SK-N-DZ (cell line): ENCODE measurements at regions not wholly inside any gene's neighbourhood (a gene's known extent, or its start where the extent isn't known, plus 50 kb on each side); places are given as distances from the start of the nearest gene placed in this dataset.
"Not testable (repeated sequence)": the region's sequence is repeated elsewhere in the genome, so short reads cannot be mapped to it uniquely, and the experiment has no call there.

ENCODE experiments used
- DNase-seq: peaks from one replicate; pipeline ENCODE4 v3.0.0-alpha.2; 2015; ENCODE audit warnings: low spot score

DNA sequence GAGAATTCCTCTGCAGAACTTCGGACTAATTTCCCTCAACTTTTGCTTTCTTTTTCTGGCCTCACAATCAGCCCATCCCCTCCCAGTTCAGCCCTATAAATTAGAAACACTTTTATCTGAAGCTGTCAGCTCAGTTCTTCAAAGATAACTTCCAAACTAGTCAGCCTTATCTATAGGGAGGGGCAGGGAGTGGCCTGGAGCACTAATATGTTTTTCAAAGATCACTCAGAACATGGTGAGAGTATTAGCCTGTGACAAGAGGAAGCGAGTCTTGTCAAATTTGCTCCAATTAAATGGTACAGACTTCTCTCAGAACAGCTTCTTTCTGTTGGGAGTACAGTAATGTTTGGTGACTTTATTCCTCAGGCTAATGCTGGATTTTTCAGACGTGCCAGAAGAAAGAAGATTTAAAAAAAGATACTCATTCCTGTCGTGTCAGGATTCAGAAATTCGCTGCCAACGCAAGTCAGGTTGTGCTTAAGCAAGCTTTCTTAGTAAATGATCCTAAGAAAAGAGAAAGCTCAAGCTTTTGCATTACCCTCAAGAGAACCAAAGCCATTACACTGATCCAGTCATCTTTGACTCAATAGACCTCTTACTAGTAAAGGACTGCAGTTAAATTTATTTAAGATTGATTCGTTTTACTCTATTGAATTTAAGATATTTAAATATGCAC lies 1033.6 kb downstream of the SLITRK5 start:
- DNase-seq, result no peak

DNA sequence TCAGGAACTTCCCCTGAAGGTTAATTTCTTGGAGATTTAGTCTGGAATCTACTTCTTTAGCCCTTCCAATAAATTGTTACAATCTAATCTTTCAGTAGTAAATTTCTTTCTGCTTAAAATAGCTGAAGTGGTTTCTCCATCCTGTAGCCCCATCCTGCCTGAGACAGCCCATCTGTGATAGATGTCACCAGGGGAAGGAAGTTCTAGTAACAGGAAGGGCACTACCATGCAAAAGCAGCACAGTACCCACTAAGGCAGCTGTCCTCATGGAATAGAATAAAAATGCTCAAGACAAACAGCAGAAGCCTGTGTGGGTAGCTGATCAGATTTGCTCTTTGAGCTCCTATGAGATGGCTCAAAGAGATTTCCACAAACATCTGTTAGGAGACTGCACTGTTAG lies 1036.5 kb downstream of the SLITRK5 start:
- peak; percentile 40 for DNase-seq

DNA sequence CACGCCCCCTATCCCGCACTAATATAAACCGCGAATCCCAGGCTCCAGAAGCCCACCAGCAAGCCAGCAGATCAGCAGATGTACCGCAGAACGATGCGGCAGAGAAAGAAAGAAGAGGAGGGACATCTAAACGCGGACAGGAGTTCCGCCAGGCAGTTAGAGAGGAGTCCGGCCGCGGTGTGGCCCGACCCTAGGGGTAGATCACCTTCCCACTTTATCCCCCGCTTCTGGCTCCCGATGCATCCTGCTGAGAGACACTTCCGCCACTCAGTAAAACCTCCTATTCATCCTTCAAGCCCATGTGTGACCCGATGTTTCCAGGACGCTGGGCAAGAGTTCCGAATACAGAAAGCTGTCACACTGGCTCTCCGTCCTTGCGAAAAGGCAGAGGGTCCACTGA lies 1046.8 kb downstream of the SLITRK5 start:
- DNase-seq, result no peak

DNA sequence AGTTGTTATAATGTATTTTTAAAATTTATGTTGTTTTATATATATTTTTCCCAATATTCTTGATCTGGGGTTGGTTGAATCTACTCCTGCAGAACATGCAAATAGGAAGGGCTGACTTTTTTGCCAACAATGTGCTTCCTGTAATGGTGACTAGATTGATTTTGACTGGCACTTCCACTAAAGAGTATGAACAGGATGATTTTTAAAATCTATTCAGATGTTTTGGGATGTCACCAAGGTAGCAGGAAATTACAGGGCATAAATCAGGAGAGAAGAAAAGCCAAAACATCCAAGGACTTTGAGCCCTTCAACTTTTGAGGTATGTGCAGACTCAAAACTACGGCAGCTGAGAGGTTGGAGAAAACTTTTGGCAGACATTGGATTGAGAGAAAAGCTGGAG lies 1047.6 kb downstream of the SLITRK5 start:
- no peak for DNase-seq

DNA sequence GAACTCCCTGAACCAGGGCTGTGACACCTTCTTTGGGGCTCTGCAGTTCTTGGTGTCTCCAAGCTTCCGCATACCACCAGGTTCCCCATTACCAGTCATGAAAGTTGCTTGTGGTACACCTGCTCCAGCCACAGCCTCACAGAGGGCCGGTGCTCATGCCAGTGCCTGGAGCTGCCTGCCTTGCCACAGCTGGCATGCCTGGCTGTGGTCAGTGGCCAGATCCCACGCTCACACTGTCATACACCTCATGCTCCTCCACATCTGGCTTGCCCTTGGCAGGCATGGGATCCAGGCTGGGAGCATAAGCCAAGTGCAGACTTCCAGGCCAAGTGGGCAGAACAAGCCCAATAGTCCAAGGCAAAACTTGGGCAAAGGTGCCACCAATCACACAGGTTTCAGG lies 1054.9 kb downstream of the SLITRK5 start:
- no peak for DNase-seq

DNA sequence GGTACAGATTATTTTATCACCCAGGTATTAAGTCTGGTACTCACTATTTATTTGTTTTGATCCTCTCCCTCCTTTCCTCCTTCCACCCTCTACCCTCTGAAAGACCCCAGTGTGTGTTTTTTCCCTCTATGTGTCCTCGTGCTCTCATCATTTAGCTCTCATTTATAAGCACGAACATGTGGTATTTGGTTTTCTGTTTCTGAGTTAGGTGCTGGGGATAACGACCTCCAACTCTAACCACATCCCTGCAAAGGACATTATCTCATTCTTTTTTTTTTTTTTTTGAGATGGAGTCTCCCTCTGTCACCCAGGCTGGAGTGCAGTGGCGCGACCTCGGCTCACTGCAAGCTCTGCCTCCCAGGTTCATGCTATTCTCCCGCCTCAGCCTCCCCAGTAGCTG lies 1056.1 kb downstream of the SLITRK5 start:
- not testable (repeated sequence) for DNase-seq

DNA sequence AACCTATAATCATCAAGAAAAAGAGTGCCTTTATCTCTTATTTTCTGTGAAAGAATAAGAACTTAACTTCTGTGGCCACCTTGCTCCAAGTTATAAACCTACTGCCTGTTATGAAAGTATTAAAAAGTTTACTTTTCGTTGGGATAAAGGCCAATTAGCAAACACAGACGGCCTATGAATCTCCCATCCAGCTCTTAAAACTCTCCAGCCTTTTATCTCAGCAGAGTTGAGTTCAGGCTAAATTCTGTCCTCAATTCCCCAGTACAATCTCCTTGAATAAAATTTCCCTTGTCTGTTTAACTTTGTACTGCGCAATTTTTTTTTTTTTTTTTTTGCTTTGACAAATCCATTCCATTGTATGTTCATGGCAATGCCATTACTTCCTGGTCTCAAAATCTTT lies 1058.4 kb downstream of the SLITRK5 start:
- no peak for DNase-seq

DNA sequence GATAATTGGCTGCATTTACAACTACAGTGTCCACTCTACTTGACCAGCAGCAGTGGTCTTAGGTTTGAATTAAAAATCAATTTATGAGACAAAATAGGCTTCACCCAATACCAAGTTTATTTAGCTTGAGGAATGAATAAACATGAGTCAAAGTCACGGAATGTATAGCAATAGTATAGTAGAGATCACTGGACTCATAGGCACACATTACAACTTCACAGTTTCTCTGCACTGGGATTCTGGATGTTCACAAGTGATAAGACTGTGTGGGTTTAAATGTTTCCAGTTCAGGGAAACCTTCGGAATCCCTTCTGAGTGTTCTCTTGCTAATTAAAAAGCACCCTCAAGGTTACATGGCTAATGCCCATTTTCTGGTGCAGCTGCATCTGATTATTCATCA lies 1064.9 kb downstream of the SLITRK5 start:
- DNase-seq, result no peak

DNA sequence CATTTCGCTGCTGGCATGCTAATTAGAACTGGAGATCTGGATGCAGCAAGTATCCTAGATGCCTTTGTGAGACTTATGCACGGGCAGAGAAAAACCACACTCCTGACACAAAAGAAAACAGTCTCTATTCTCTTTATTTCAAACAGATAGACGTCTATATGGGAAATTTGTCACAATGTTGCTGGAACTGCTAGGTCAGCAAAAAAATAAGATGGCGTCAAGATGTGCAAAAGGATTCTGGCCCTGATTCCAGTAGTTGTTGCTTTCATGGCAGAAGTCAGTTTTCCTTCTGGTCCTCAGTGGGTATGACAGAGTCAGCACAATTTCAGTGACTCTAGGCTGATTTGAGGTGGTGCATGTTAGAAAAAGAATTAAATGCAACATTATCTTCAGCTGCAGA lies 1068.0 kb downstream of the SLITRK5 start:
- DNase-seq, result no peak

DNA sequence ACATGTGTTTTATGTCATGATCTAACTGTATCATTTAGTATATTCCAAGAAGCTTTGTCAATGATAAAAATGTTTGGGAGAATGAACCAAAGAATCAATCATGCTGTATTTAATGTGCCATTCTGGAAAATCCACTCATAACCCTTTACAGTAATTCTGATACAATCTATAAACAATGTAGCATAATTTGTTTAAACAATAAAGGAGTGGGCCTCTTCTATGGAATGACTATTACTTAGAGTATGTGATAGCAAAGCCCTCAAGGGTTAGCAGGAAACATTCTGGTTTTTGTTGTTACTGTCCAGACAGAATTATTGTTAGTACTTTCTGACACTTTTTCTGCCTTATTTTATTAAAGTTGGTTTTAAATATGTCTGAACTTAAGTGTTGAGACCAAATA lies 1073.1 kb downstream of the SLITRK5 start:
- DNase-seq, result peak; percentile 22

DNA sequence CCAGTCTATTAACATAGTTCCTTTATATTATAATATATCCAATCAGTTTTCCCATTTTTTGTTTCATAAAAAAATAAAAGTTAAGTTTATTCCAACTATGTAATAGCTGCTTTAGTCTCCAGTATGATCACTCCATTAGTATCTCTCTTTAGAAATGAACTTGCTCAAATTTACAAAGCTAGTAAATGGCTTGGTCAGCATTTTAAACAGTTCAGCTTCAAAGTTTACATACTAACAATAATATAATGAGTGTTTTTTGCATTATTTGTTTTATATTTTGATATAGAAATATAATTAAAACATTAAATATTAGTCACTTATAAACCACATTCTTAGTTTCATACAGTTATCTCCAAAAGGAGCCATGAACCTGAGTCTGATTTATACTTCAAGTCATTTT lies 1073.8 kb downstream of the SLITRK5 start:
- DNase-seq, result no peak

DNA sequence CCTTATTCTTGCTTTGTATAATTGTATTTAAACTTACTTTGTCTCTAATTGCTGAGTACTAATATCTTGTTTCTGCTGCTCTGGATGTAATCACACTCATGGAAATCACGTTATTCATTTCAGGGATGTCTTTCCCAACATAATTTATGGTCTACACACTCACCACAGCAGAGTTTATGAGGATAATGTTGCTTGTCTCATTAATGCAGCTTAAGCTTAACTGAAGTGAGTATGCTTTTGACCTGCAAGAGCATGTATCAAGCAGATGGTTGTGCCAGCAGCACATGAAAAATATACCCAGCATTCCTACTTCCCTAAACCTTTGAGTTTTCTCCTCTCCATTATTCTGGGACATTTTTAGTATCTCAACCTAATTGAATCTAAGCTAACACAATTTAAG lies 1080.9 kb downstream of the SLITRK5 start:
- peak; percentile 86 for DNase-seq

DNA sequence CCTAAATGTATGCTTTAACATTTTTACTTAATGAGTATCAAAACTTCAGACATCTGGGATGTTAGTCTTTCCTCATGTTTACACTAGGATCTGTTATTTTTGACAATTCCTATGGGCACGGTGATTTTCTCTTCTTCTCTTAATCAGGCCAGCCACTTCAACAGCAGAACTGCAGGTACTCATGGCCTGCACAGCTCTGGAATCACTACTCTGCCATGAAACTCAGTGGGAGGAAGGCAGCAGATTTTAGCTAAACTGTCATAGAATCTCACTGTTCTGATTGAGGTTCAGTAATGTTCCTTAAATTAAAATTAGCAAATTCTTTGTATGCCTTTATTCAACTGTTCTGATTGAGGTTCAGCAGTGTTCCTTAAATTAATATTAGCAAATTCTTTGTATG lies 1083.0 kb downstream of the SLITRK5 start:
- no peak for DNase-seq

DNA sequence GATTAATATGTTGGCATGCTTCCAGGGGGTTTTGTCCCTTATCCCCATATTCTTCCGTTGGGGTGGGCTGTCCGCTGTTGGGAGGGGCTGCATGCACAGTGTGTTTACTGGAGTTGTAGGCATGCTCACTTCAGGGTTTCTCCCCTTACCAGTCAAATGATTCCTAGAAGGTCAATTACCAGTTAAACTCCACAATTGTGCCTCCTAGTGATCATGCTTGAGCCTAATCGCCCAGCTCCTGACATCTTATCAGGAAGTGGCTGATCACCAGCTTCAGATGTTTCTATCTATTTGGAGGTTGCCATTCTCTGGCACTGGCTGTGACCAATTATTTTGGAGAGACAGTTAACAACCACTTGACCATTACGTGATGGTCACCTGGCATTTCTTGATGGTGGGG lies 1090.0 kb downstream of the SLITRK5 start:
- DNase-seq, result no peak

DNA sequence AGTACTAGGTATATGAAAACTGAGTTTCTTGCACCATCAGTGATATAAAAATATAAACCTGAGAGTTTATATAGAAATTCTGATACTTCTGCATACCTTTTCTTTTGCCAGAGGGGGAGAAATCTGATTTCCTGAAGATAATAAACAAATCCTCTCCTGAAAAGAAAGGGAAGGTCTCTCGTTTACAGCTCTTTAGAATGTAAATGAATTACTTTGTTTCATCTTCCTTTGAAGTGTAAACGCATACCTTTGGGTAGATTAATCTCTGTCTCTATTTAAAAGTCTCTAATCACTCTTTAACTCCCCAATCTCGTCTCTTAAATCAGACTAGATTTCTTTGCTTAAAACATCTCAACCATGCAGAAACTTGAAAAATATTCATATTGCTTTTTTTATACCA lies 1092.9 kb downstream of the SLITRK5 start:
- DNase-seq, result no peak

DNA sequence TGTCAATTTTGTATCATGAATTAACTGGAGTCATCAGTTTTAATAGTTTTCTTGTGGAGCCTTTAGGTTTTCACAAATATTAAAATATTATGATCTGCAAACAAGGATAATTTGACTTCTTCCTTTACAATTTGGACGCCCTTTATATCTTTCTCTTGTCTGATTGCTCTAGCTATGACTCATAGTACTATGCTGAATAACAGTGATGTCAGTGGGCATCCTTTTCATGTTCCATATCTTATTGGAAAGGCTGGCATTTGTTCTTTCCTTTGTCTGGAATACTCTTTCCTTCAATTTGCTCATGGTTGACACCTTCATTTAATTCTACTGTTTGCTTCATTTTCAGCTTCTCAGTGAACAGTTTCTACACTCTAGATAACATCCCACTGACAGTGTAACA lies 1129.3 kb downstream of the SLITRK5 start:
- DNase-seq, result no peak

DNA sequence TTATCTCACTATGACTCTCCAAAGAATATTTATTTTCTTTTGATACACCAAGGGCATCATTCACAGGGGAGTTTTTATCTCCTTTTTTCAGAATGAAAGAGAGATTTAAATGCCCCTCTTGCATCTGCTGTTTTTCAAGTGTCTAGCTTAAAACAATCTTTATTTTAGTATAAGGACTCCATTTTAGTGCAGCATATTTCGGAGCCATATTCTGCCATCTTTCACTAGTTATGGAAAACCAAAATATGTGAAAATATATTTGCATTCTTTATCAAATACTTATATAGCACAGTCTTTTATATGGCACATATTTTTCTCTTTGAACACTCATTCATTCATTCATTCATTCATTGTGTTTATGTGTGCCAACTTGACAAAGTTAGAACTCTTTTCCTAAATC lies 1130.2 kb downstream of the SLITRK5 start:
- no peak for DNase-seq

DNA sequence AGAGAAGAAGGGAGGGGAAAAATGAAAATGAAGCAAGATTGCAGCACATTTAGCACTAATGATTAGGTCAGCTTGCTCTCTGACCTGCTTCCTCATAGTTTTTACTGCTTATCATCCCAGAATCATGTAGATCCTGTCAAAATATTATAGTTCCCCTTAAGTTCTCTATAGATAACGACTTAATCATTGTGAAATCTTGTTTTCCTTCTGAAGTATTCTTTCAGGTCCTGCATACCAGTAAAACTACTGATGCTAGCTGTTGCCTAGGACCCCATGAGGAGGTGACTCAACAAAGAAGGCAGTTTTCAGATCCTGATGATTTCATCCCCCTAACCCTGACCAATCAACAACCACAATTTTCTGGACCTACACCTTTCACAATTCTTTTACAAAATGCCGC lies 1131.7 kb downstream of the SLITRK5 start:
- no peak for DNase-seq

DNA sequence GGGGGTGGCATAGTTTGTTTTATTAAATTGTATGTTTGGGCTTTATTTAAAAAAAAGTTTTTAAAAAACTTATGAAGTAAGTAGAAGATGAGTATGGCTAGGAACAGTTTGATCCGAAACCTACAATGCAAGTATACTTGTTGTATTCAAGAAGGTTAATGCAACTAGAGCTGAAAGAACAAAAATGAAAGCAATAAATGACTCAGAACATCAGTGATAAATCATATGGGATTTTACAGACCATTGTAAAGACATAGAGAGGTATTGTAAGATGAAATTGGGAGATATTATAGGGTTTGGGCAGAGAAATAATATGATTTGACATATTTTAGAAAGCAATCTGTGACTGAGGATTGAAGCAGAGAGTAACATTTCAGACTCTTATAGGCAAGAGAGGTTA lies 1135.3 kb downstream of the SLITRK5 start:
- no peak for DNase-seq

DNA sequence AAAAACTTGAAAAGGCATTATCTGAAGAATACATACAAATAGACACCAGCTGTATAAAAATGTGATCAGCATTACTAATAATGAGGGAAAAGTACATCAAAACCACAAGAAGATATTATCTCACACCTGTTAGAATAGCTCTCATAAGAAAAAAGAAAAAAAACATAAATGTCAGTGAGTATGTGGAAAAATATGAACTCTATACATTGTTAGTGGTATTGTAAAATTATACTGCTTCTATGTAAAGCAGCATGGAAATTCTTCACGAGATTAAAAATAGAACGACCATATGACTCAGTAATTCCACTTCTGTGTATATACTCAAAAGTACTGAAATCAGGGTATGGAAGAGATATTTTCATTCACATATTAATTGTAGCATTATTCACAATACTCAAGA lies 1146.4 kb downstream of the SLITRK5 start:
- DNase-seq, result no peak

DNA sequence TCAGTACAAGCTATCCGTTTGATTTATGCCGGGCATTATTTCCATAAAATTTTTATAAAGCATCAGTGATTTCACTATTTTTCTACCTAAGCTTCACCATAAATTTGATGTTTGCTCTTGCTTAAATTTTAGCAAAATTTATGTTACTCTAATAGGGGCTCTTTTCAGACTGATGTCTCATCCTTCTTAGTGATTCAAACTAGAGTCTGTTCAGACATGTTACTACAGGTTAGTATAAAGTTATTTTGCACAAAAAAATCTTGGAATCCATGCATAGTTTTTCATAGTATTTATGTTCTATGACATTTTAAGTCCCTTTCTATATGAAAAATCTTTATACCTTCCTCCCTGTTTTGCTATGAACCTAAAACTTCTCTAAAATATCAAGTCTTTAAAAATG lies 1151.9 kb downstream of the SLITRK5 start:
- no peak for DNase-seq

DNA sequence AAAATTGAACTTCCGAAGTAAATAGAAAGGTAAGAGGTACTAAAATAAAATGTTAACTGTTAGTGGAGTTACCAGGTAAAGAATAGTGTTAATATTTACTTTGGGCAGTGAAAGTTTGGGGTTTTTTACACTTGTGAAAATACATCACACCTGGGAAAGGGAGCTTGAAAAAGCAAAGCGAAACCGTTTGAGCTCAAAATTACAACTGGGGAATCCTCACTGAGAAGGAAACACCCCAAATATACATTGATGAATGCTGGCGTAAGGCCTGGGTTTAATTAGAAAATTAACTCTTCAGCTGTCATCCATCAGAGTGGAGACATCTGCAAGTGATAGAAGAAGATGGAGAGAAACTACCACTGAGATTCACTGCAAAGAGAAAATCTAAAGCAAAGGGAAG lies 1153.0 kb downstream of the SLITRK5 start:
- no peak for DNase-seq

DNA sequence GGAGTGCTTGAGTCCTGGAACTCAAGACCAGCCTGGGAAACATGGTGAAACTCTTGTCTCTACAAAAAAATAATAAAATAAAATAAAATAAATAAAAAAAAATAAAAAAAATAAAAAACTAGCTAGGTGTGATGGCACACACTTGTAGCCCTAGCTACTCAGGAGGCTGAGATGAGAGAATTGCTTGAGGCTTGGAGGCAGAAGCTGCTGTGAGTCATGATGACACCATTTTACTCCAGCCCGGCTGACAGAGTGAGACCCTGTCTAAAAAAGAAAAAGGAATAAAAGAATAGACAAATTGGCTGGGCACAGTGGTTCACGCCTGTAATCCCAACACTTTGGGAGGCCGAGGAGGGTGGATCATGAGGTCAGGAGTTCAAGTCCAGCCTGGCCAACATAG lies 1168.9 kb downstream of the SLITRK5 start:
- DNase-seq, result no peak

DNA sequence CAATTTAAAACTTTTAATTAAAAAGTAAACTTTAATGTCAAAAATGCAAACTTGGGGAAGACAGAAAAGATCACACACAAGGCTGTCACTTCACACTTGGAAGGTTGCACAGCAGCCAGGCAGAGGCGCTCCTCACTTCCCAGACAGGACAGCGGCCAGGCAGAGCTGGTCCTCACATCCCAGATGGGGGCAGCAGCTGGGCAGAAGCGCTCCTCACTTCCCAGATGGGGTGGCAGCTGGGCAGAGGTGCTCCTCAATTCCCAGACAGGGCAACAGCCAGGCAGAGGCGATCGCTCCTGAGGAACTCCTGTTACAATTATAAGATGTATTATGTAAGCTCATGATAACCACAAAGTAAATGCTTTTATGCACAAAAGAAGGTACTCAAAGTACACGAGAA lies 1181.1 kb downstream of the SLITRK5 start:
- DNase-seq, result not testable (repeated sequence)
